A549 (cell line): ENCODE measurements at regions not wholly inside any gene's neighbourhood (a gene's known extent, or its start where the extent isn't known, plus 50 kb on each side); places are given as distances from the start of the nearest gene placed in this dataset.

Source experiments
- ATAC-seq, 2 experiments: fragments of 200-7000 bp in 1 of 2; fragments of >200 bp in 1 of 2; cut with Nextera tagmentation in 1 of 2; cut with Tn5 transposase in 1 of 2; 3 replicates each; pipeline versions ENCODE4 v1.8.0 to v1.9.1; 2018 to 2020; ENCODE audit warnings: mild to moderate bottlenecking in 1 of 2, moderate library complexity in 1 of 2
- CTCF ChIA-PET: fragments of 300-600 bp; sonication (Branson Sonifier 250); formaldehyde crosslinking; extraction: SDS; loops from one replicate; lab custom pipeline; 2021; ENCODE audit warnings: antibody characterized with exemption, inconsistent platforms; lab: Yijun Ruan, JAX
- POLR2A ChIA-PET: fragments of 350-600 bp; formaldehyde crosslinking; extraction: SDS; loops from one replicate; lab custom pipeline; 2021; ENCODE audit warnings: antibody characterized with exemption, inconsistent platforms; lab: Yijun Ruan, JAX
- DNase-seq, 2 experiments: peaks; one replicate each; pipeline versions ENCODE4 v3.0.0 to v3.0.0-alpha.2; 2011 to 2016; ENCODE audit warnings: low read depth in 1 of 2, low spot score in 1 of 2
- FAIRE-seq: peaks from 2 replicates; lab custom pipeline; 2011; peaks lifted over from hg19 to GRCh38; lab: Jason Lieb, UNC
- H3K27ac ChIP-seq, 2 experiments: fragments of >200 bp; sonication (Bioruptor Twin); formaldehyde crosslinking; 3 replicates each; pipeline ENCODE4 v1.5.1; 2016 to 2017
- H3K4me1 ChIP-seq: fragments of >200 bp; sonication (Bioruptor Twin); formaldehyde crosslinking; 3 replicates; pipeline ENCODE4 v1.6.1; 2016
- H3K4me2 ChIP-seq: fragments of >200 bp; sonication (Bioruptor Twin); formaldehyde crosslinking; 3 replicates; pipeline ENCODE4 v1.6.1; 2016
- H3K4me3 ChIP-seq: fragments of >200 bp; sonication (Bioruptor Twin); formaldehyde crosslinking; 3 replicates; pipeline ENCODE4 v1.5.1; 2016
- H3K9me3 ChIP-seq: fragments of >200 bp; sonication (Bioruptor Twin); formaldehyde crosslinking; 3 replicates; pipeline ENCODE4 v1.6.1; 2016
- BCL3 ChIP-seq: fragments of >200 bp; sonication (Bioruptor Twin); formaldehyde crosslinking; IDR thresholded peaks from 3 replicates; pipeline ENCODE4 v1.6.1; 2016
- CBX8 ChIP-seq: fragments of 200-600 bp; sonication (generic); IDR thresholded peaks from 2 replicates; pipeline ENCODE4 v1.6.1; 2016
- CTCF ChIP-seq: fragments of >200 bp; sonication (Bioruptor Twin); formaldehyde crosslinking; IDR thresholded peaks from 3 replicates; pipeline ENCODE4 v1.5.1; 2016
- EHF ChIP-seq: fragments of 250-450 bp; sonication (Bioruptor Pico); IDR thresholded peaks from 2 replicates; pipeline ENCODE4 v1.5.0; 2020; ENCODE audit warnings: mild to moderate bottlenecking
- GATA3 ChIP-seq: IDR thresholded peaks from 2 replicates; pipeline ENCODE4 v1.6.1; 2012; ENCODE audit warnings: borderline replicate concordance
- HEYL ChIP-seq: fragments of 250-450 bp; sonication (Bioruptor Pico); IDR thresholded peaks from 2 replicates; pipeline ENCODE4 v1.8.0; 2021; ENCODE audit warnings: mild to moderate bottlenecking, moderate library complexity
- HOXB5 ChIP-seq: fragments of 250-450 bp; sonication (Bioruptor Pico); IDR thresholded peaks from 2 replicates; pipeline ENCODE4 v1.5.0; 2020; ENCODE audit warnings: mild to moderate bottlenecking, moderate library complexity
- JUNB ChIP-seq: fragments of >200 bp; sonication (Bioruptor Twin); formaldehyde crosslinking; IDR thresholded peaks from 2 replicates; pipeline ENCODE4 v1.6.1; 2016
- MYC ChIP-seq: IDR thresholded peaks from 2 replicates; pipeline ENCODE4 v1.6.1; 2012; ENCODE audit warnings: mild to moderate bottlenecking, inconsistent platforms, low read length, improper control_type of control experiment, borderline replicate concordance
- PBX3 ChIP-seq: IDR thresholded peaks from 2 replicates; pipeline ENCODE4 v1.6.1; 2012
- PHF8 ChIP-seq: fragments of 200-600 bp; sonication (generic); IDR thresholded peaks from 2 replicates; pipeline ENCODE4 v1.6.1; 2016; ENCODE audit warnings: low read depth, mild to moderate bottlenecking, antibody characterized with exemption, moderate library complexity, borderline replicate concordance
- POLR2AphosphoS2 ChIP-seq: conservative IDR thresholded peaks from 2 replicates; pipeline ENCODE4 v1.6.1; 2012; ENCODE audit warnings: low read length, improper control_type of control experiment, inconsistent platforms
- RCOR1 ChIP-seq: fragments of 150-350 bp; IDR thresholded peaks from 2 replicates; pipeline ENCODE4 v1.6.1; 2014; ENCODE audit warnings: antibody characterized with exemption, low read length, low read depth
- SMC3 ChIP-seq: fragments of >200 bp; sonication (Bioruptor Twin); formaldehyde crosslinking; IDR thresholded peaks from 3 replicates; pipeline ENCODE4 v1.6.1; 2018; ENCODE audit warnings: inconsistent platforms
- SREBF2 ChIP-seq: fragments of 450-650 bp; IDR thresholded peaks from 2 replicates; pipeline ENCODE4 v1.6.1; 2014; ENCODE audit warnings: mild to moderate bottlenecking, moderate library complexity
- TFCP2L1 ChIP-seq: fragments of 250-450 bp; sonication (Bioruptor Pico); IDR thresholded peaks from 2 replicates; pipeline ENCODE4 v1.5.0; 2021; ENCODE audit warnings: mild to moderate bottlenecking
- USF2 ChIP-seq: fragments of 450-650 bp; IDR thresholded peaks from 2 replicates; pipeline ENCODE4 v1.6.1; 2014; ENCODE audit warnings: antibody characterized with exemption
- ZFP36 ChIP-seq: fragments of 450-650 bp; IDR thresholded peaks from 2 replicates; pipeline ENCODE4 v1.6.1; 2014; ENCODE audit warnings: borderline replicate concordance; ENCODE audit not compliant: partially characterized antibody
- ZNF302 ChIP-seq: fragments of 250-450 bp; sonication (Bioruptor Pico); IDR thresholded peaks from 2 replicates; pipeline ENCODE4 v1.9.0; 2021; ENCODE audit warnings: inconsistent platforms, mild to moderate bottlenecking, moderate library complexity
- WGBS: methylation state at CpG from one replicate; pipeline ENCODE4 v1.1.6; 2017; ENCODE audit errors: missing lambda C conversion rate; 5-methylcytosine and 5-hydroxymethylcytosine counted together
- TF ChIP-seq, protein P1 (sequence below): IDR thresholded peaks from 2 replicates; pipeline ENCODE4 v1.6.1; 2012; ENCODE audit warnings: low read depth, borderline replicate concordance
- TF ChIP-seq, protein P2 (sequence below): fragments of 200-600 bp; sonication (generic); IDR thresholded peaks from 2 replicates; pipeline ENCODE4 v1.6.1; 2016; ENCODE audit warnings: antibody characterized with exemption, mild to moderate bottlenecking, moderate library complexity

GRCh38 chr20:39603219-39603618 is 641.1 kb downstream of the DHX35 start:
- ATAC-seq: no peak
- TF ChIP-seq PBX3: no peak
- no peak for TF ChIP-seq RCOR1
- no peak for TF ChIP-seq JUNB
- TF ChIP-seq SREBF2: no peak
- no peak for TF ChIP-seq HOXB5
- TF ChIP-seq BCL3: no peak
- TF ChIP-seq, protein P1, sequence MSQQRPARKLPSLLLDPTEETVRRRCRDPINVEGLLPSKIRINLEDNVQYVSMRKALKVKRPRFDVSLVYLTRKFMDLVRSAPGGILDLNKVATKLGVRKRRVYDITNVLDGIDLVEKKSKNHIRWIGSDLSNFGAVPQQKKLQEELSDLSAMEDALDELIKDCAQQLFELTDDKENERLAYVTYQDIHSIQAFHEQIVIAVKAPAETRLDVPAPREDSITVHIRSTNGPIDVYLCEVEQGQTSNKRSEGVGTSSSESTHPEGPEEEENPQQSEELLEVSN: no peak
- TF ChIP-seq CBX8: no peak
- no peak for TF ChIP-seq POLR2AphosphoS2
- no peak for TF ChIP-seq CTCF
- no peak for TF ChIP-seq TFCP2L1
- no peak for TF ChIP-seq ZFP36
- 53% methylated on average over 7 of the region's 7 CpGs for WGBS
- ChIA-PET CTCF (no interaction called here), POLR2A (no interaction called here)
- Histone ChIP-seq H3K4me3 (no peak overlapping the region), H3K4me2 (no peak overlapping the region), H3K4me1 (no peaks in the 10 kb centered on the region), H3K9me3 (no peaks in the 10 kb centered on the region), H3K27ac (no peak overlapping the region)
- no peak for FAIRE-seq
- no peak for DNase-seq

- WGBS: 0% methylated on average over 2 of the region's 2 CpGs
- Histone ChIP-seq H3K4me3 (no peak overlapping the region), H3K4me1 (no peaks in the 10 kb centered on the region), H3K27ac (no peak overlapping the region), H3K4me2 (no peak overlapping the region), H3K9me3 (no peaks in the 10 kb centered on the region)
- no peak for ATAC-seq
- TF ChIP-seq, protein P2, sequence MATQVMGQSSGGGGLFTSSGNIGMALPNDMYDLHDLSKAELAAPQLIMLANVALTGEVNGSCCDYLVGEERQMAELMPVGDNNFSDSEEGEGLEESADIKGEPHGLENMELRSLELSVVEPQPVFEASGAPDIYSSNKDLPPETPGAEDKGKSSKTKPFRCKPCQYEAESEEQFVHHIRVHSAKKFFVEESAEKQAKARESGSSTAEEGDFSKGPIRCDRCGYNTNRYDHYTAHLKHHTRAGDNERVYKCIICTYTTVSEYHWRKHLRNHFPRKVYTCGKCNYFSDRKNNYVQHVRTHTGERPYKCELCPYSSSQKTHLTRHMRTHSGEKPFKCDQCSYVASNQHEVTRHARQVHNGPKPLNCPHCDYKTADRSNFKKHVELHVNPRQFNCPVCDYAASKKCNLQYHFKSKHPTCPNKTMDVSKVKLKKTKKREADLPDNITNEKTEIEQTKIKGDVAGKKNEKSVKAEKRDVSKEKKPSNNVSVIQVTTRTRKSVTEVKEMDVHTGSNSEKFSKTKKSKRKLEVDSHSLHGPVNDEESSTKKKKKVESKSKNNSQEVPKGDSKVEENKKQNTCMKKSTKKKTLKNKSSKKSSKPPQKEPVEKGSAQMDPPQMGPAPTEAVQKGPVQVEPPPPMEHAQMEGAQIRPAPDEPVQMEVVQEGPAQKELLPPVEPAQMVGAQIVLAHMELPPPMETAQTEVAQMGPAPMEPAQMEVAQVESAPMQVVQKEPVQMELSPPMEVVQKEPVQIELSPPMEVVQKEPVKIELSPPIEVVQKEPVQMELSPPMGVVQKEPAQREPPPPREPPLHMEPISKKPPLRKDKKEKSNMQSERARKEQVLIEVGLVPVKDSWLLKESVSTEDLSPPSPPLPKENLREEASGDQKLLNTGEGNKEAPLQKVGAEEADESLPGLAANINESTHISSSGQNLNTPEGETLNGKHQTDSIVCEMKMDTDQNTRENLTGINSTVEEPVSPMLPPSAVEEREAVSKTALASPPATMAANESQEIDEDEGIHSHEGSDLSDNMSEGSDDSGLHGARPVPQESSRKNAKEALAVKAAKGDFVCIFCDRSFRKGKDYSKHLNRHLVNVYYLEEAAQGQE: no peak
- TF ChIP-seq MYC (no peak), GATA3 (no peak), USF2 (no peak), POLR2AphosphoS2 (no peak), TFCP2L1 (no peak), HEYL (no peak), CBX8 (no peak), ZNF302 (no peak), BCL3 (no peak), EHF (CRISPR knock-in tag) (no peak), PHF8 (no peak), RCOR1 (no peak), SMC3 (no peak)
- no peak for FAIRE-seq
- POLR2A ChIA-PET: no interaction called here
- CTCF ChIA-PET: no interaction called here
- DNase-seq: no peak
Measured at GRCh38 chr20:39602649-39603048, 640.5 kb downstream of the DHX35 start.
